ENCODE measurements at regions not wholly inside any gene's neighbourhood (a gene's known extent, or its start where the extent isn't known, plus 50 kb on each side); places are given as distances from the start of the nearest gene placed in this dataset.
"Not testable (repeated sequence)": the region's sequence is repeated elsewhere in the genome, so short reads cannot be mapped to it uniquely, and the experiment has no call there.

DNA sequence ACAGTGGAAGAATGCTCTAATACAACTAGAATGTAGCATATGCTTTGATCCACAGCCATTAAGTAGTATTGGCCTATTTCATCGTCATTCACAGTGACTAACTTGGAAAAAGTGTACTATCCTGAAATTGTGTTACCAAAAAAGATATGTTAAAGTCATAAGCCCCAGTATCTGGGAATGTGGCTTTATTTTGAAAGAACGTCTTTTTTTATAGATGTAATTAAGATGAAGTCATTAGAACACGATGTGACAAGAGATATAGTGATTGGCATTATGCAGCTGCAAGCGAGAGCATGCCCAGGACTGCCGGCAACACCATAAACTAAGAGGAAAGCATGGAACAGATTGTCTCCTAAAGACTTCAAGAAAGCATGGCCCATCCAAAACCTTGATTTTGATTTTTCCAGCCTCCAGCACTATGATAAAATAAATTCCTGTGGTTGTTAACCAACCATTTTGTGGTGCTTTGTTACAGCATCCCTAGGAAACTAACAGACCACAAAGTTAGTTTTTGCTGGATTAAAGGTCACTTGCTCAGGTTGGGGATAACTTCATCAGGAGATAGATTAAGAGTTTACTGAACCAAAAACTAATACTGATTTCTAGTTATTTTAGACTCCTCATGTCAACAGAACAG, 870.6 kb upstream of the LRRC4C start:
- DNase-seq, result no peak

DNA sequence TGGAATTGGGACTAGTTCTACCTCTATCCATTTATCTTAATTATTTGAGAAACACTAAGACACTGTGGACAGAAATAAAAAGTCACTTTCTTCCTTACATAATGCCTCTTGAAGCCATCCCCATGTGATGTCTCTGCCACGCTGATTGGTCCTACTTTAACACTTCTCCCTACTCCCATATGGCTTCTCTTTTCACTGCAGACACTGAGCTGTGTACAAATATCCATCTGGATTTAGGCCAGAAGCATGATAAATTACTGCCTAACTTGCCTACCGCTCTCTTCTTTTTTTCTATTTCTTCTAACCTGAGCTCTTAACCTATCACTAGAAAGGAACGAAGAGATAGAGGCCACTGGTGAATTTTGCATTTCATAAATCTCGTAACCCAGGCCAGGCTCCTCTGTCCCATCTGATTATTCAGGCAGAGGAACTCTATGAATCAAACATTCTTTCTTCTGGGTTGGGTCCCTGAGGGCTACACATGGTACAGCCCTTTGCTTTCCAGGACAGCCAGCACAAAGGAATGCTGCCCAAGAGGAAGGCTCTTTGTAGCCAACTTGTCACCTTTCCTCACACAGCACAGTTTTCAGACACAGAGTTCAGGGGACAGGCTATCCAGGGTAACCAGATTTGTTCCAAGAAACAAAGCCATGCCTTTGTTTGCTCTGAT, 878.5 kb upstream of the LRRC4C start:
- DNase-seq, result no peak

DNA sequence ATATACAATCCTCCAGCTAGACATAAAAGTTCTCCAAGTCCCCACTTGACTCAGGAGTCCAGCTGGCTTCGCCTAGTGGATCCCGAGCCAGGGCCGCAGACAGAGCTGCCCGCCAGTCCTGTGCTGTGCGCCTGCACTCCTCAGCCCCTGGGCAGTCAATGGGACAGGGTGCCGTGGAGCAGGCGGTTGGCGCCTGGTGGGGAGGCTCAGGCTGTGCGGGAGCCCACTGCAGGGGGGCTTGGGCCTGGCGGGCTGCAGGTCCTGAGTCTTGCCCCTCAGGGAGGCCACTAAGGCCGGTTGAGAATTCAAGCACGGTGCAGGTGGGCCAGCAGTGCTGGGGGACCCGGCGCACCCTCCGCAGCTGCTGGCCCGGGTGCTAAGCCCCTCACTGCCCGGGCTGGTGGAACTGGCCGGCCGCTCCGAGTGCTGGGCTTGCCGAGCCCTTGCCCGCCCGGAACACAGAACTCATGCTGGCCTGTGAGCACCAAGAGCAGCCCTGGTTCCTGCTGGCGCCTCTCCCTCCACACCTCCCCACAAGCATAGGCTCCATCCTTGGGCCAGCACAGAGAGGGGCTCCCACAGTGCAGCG, 884.8 kb upstream of the LRRC4C start:
- DNase-seq, result no peak

DNA sequence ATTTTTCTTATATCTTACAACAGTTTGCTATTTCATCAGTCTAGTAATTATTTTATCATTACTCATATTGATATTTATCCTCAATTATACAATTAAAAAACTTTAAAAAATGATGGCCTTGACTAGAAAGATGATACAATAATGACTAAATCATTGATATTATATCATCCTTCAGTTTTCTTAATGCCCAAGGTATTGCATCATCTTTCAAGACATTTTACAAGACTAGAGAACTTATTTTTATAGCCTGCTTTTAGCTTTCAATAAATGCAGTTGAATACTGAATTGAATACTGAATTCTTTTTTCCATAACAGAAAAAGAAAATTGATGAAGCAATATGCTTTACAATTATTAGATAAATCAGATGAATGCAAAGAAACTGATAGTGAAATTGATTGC, 886.5 kb upstream of the LRRC4C start:
- no peak for DNase-seq

DNA sequence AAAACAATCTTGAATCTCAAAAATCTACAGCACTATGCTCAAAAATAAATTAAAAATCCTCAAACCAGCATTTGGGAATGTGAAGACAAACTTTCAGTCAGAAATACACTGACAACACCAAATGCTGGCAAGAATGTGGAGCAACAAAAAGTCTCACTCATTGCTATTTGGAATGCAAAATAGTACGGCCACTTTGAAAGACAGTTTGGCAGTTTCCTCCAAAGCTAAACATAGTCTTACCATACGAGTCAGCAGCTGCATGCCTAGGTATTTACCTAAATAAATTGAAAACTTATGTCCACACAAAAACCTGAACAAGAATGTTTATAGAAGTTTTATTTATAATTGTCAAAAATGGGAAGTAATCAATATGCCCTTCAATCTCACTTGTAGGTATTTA, 904.2 kb upstream of the LRRC4C start:
- DNase-seq, result no peak

DNA sequence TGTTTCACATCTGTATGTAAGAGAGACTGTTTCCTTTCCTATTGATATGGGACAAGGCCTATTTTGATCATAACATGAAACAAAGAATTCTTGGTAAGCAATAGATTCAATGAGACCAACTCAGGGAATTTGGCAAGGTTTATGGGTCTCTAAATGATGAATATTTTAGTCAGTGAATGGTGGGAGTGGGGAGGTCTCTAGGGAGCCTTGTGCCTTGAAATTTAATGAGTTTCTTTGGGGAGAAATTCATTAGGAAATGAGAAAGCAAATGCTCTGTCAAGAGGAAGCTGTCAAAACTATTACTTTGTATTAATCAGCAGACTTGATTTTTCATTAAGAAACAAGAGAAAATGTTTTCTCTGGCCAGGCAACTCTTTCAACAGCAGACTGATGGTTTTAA, 921.7 kb upstream of the API5 start:
- no peak for DNase-seq

DNA sequence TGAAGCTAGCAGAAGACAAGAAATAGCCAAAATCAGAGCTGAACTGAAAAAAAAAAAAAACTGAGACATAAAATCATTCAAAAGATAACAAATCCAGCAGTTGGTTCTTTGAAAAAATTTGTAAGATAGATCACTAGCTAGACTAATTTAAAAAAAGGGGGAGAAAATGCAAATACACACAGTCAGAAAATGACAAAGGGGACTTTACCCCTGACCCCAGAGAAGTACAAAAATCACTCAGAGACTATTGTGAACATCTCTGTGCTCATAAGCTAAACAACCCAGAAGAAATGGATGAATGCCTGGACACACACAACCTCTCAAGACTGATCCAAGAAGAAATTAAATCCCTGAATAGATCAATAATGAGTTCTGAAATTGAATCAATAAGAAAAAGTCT, 914.3 kb upstream of the API5 start:
- DNase-seq, result no peak

DNA sequence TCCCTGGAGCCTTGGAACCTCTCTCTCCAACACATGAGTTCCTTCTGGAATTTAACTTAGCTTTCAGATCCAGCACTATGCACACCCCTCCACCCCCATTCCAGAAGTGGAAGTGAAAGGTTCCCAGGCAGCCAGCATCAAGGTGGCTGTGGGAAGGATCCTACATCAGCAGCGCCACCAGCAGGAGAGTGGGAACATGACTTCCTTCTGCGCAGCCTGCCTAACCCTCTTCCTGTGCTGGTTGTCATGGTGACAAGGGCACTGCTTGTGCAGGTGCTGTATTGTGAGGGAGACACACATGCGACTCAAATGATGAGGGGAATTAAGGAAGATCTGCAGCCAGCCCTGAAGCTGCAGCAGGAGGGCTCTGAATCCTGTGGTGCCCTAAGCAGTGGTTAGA, 904.5 kb upstream of the API5 start:
- no peak for DNase-seq

DNA sequence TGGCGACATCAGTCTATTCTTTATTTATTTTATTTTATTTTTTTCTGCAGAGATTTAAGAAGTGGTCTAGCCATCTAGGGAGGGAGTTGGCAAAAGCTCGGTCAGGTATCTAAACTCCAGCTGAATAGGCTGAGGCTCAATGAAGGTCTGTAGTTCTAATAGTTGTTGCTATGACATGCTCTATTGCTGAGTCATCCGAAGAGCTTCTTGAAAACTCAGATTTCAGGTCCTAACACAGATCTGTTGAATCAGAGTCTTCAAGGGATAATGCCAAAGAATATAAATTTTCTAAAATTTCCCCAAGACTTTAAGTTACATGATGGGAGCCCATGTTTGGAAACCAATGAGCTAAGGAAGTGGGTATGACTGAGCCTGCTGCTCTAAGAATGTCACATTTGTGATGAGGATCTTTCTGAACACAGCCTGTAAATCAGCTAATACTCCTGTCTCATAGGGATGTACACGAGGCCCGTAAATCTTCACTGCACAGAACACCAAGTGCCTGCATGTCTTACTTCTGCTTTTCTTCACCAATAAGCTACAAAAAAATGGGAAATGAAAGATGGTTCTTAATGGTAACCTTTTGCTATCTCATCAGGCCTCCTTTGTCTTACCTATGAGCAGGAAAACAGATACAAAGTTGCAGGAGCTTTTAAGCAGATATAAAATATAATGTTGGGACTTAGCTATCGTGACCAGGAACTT, 901.4 kb upstream of the API5 start:
- DNase-seq, result no peak

DNA sequence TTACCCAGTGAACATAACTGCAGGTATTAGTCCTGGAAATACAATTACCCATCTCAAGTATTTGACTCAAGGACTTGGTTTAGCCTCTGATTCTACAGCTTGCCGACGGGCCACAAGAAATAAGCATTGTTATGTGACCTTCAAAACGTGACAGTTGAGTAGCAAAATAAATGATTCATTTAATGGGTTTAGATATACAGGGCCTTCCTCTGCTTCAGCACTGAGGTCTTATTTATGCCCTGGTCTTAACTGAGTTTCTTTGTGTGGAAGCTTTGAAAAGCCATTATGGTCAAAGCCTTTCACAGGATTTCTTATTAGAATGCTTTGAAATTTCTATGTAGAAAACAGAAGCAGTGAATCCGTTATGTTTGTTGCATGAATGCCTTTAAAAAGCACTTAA, 899.2 kb upstream of the API5 start:
- no peak for DNase-seq

DNA sequence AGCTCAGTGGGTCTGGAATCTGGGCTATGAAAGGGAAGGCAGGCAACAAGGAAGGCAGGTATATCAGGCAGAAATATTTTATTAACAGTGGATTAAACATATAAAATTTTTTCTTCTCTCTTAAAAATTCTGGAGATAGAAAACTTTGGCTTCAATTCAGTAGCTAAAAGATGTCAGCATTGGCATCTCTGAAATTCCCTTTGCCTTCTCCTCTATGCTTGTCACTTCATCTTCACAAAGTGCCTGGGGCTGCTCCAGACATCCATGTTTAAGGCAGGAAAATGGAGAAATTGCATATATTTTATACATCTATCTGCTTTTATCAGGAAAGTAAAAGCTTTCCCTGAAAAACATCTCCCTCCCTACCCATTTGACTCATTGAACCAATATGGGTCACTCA, 894.1 kb upstream of the API5 start:
- DNase-seq, result no peak

DNA sequence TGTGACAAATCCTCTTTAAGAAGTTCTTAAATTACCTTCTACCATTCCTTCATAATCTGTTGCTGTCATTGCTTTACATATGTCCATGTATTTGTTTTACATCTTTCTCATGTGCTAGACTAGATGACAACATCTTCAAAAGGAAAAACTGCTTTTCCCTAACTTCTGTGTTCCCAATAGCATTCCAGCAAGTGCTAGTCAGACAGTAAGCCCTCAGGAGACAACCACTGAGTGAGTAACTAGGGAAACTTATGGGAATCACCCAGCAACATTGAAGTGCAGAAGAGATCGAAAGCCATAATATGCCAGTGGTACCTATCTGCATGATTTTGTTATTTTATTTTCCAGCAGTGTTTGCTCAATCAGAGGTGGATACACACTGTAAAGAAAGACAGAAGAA, 889.7 kb upstream of the API5 start:
- DNase-seq, result no peak

DNA sequence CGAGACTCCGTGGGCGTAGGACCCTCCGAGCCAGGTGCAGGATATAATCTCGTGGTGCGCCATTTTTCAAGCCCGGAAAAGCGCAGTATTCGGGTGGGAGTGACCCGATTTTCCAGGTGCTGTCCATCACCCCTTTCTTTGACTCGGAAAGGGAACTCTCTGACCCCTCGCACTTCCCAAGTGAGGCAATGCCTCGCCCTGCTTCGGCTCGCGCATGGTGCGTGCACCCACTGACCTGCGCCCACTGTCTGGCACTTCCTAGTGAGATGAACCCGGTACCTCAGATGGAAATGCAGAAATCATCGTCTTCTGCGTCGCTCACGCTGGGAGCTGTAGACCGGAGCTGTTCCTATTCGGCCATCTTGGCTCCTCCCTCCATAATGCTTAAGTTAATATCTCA, 876.9 kb upstream of the API5 start:
- not testable (repeated sequence) for DNase-seq

DNA sequence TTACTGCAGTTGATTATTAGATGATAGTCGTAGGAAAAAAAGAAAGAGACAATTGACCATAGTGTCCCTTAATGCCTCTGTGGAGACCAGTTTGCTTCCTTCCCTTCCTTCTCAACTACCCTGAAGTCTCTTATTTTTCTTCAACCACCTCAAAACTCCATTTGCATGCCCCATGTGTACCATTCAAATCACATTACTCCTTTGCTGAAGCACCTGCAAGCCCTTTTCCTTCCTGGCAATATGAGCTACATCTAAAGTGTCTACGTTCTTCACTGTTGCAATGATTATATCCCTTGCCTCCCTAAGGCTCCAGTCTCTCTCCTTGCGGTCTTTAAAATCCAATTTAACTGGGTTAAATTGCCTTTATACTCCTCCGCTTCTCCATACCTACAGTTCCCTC, 867.4 kb upstream of the API5 start:
- DNase-seq, result no peak

DNA sequence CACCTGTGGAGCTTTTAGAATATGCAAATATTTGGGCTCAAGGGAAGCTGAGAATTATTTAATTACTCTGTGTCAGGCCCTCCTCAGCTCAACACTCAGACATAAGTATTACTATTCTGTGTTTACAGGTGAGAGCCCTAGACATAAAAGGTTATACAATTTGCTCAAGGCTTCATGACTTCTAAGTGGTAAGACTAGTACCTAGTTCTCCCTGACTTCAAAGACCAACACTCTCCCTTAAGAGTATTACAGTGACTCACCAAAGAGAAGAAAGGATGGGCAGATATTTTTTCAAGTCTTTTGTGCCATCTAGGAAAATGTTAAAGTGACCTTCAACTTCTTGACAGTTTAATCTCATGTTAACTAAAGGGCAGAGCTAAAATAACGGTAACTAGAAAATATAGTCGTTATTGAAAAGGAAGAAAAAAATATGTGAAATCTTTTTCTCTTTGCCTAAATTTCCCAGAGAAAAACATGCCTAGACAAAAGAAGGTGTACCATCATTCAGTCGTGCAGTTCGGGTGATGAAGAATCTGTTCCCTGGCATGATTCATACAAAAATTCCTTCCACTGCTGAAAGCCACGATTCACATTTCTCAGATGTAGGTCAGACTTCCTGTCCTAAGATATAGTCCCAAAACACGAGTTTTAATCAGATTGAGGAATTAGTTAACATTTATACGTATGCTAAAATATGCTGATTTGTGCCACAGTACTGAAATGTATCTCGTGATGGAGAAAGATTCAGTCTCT, 849.1 kb upstream of the API5 start:
- DNase-seq, result no peak

DNA sequence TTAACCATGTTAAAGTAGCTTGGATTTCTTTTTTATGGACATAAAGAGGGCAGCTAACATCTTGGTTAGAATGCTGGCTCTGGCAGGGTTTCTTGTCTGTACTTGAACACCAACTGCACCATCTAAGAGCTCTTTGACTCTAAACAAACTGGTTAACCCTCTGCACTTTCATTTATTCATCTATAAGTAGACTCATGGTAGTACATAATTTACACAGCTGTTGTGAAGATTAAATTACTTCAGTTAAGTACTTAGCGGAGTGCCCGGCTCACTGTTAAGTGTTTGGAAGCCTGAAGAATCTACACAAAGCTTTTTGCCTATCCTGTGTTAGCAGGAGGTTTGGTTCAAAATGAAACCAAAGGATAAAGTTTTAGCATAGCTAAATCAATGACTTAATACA, 846.2 kb upstream of the API5 start:
- DNase-seq, result no peak

DNA sequence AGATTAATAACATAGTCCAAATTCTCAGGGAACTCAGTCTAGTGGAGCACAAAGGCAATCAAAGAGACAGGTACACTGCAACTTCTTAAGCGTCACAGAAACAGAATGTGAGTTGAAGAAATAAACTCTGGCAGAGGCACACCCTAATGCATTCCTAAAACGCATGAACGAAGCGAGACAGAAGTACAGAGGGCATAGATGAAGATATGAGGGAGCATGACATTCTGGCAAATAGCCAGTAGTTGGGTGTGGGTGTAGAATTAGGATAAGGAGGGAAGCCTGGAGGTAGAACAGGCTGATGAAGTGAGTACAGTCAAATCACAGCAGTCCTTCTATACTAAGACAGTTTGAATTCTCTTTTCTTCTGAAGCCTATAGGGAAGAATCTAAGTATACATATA, 838.7 kb upstream of the API5 start:
- DNase-seq, result no peak

DNA sequence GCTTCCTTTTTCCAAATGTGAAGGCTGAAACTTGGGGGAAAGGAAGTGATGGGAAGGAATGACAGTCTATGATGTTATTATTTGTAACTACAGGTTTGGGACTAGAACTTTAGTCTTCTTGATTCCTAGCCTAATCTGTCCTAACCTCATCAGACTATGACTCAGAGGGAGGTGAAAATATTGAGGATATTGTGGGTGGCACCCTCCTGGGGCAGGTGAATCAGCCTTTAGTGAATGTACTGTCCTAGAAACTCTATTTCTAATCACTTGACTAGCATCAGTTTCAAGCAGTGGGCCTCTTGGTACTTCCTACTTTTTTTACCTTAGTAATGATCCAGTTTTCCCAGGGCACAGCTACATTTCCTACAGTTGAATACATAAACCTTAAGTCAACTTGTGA, 829.0 kb upstream of the API5 start:
- DNase-seq, result no peak

DNA sequence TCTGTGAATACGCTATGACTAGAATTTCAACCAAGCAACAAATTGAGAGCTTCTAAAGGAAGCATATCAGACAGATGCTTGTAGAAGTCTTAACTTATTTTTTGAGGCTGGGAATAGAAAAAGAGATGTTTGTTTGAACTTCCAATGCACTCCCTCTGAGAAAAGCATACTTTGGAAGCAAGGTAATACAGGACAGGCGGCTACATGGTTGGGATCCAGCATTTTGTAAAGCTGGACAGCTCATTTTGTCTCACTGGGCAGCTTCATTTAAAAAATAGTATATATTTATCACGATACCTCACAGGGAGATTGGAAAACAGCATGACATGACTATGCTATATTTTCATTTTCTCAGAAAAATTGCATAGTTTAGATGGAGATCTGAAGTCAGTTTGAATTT, 821.3 kb upstream of the API5 start:
- DNase-seq, result no peak

DNA sequence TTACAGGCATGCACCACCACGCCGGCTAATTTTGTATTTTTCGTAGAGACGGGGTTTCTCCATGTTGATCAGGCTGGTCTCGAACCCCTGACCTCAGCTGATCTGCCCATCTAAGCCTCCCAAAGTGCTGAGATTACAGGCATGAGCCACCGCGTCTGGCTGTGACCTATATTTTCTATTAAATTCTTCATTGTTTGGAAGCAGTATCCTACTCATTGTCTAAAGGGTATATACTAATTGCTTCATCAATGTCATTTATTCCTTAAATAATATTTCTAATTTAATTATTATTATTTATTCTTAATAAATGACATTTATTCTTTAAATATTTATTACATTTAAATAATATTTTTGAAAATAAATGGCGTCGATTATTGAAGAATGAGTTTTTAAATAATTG, 817.3 kb upstream of the API5 start:
- DNase-seq, result no peak

DNA sequence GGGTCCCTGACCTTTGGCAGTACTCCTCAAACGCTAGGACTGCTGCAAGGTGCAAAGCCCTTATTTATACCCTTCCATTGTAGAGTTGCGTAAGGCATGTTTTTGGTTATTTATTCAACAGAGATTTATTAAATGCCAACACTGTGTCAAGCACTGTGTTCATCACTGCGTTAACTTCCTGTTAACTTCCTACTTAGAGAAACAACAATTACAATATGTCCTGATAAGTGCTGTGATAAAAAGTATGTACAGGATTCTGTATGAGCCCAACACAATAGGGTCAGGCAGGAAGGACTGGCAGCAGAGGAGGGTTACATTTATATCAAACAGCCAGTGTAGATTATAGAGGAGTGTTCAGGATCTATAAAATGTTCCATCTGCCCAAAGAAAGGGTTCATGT, 812.8 kb upstream of the API5 start:
- DNase-seq, result no peak

DNA sequence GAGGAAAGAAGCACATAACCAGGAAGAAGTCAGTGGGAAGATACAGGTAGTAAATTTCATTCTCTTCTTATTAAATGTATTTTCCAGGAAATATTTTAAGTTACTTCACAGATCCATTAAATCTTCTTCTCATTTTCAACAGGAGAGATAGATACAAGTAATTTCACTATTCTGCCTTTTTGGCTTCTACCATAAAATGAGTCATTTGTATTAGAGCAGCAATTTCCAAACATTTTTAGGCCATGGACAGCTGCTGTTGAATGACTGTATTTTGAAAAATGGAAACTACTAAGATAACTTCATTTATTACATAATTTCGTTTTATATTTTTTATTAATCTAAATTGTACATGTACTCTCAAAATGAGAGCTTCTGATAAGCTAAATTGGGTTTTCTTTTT, 809.6 kb upstream of the API5 start:
- no peak for DNase-seq

DNA sequence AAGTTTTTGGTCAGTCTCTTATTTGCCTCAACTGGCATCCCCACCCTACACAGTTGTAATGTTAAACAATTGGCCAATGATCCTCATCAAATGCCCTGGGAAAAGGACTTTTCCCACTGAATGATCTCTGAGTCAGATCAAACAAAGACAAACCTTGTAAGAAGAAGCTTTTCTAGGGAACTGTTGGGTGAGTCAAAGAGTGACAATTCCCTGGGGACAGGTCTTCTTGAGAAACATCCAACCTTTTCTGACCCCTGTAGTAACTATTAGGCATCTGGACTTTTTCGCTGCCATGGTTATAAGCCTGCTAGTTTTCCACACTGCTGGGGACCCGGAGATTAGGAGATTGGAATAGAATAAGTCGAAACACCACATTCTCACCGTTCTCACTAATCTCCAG, 789.8 kb upstream of the API5 start:
- no peak for DNase-seq
